ENCODE measurements at regions not wholly inside any gene's neighbourhood (a gene's known extent, or its start where the extent isn't known, plus 50 kb on each side); places are given as distances from the start of the nearest gene placed in this dataset.

- TF ChIP-seq POLR2A (IDR thresholded peaks at IDR 0.05): no peak
- TF ChIP-seq CTCF (IDR thresholded peaks at IDR 0.05): no peak
These were observed 53.0 kb upstream of the CORO2B start for GRCh38 chr15:68525815-68526214.

Data from uterus (tissue), 2 donors.